Smooth muscle cell (in vitro differentiated cells): ENCODE measurements at regions not wholly inside any gene's neighbourhood (a gene's known extent, or its start where the extent isn't known, plus 50 kb on each side); places are given as distances from the start of the nearest gene placed in this dataset.

Experiments used
- DNase-seq: peaks from one replicate; lab custom pipeline; 2025; ENCODE audit not compliant: unreplicated experiment; lab: John Stamatoyannopoulos, UW
- H2AFZ ChIP-seq: fragments of 200-600 bp; sonication (generic); 2 replicates; pipeline ENCODE4 v1.6.0; 2016; ENCODE audit warnings: antibody characterized with exemption, low read depth, mild to moderate bottlenecking
- H3F3A ChIP-seq: fragments of 200-600 bp; sonication (generic); 2 replicates; pipeline ENCODE4 v1.6.0; 2017; ENCODE audit warnings: antibody characterized with exemption, low read depth
- H3K27ac ChIP-seq: fragments of 200-600 bp; sonication (generic); 2 replicates; pipeline ENCODE4 v1.5.1; 2016; ENCODE audit warnings: low read depth, mild to moderate bottlenecking
- H3K27me3 ChIP-seq: fragments of 200-600 bp; sonication (generic); 2 replicates; pipeline ENCODE4 v1.6.1; 2016; ENCODE audit warnings: low read depth, mild to moderate bottlenecking
- H3K36me3 ChIP-seq: fragments of 200-600 bp; sonication (generic); 2 replicates; pipeline ENCODE4 v1.5.1; 2016; ENCODE audit warnings: low read depth
- H3K4me1 ChIP-seq: fragments of 200-600 bp; sonication (generic); 2 replicates; pipeline ENCODE4 v1.5.1; 2016; ENCODE audit warnings: low read depth
- H3K4me2 ChIP-seq: fragments of 200-600 bp; sonication (generic); 2 replicates; pipeline ENCODE4 v1.6.0; 2016; ENCODE audit warnings: mild to moderate bottlenecking
- H3K4me3 ChIP-seq: fragments of 200-600 bp; sonication (generic); 2 replicates; pipeline ENCODE4 v1.5.1; 2016; ENCODE audit warnings: mild to moderate bottlenecking
- H3K79me2 ChIP-seq: fragments of 200-600 bp; sonication (generic); 2 replicates; pipeline ENCODE4 v1.6.0; 2016; ENCODE audit warnings: low read depth, mild to moderate bottlenecking
- H3K9ac ChIP-seq: fragments of 200-600 bp; sonication (generic); 2 replicates; pipeline ENCODE4 v1.6.0; 2016; ENCODE audit warnings: low read depth
- H3K9me3 ChIP-seq: fragments of 200-600 bp; sonication (generic); replicated peaks from 2 replicates; pipeline ENCODE4 v1.5.1; 2016; ENCODE audit warnings: low read depth
- H4K20me1 ChIP-seq: fragments of 200-600 bp; sonication (generic); 2 replicates; pipeline ENCODE4 v1.6.0; 2016; ENCODE audit warnings: low read depth
- CTCF ChIP-seq: fragments of 200-600 bp; sonication (generic); IDR thresholded peaks from 2 replicates; pipeline ENCODE4 v1.5.1; 2017; ENCODE audit warnings: borderline replicate concordance, mild to moderate bottlenecking, antibody characterized with exemption; ENCODE audit not compliant: insufficient read depth, poor library complexity, severe bottlenecking
- WGBS: methylation state at CpG from one replicate; pipeline ENCODE4 v1.1.7; 2016; ENCODE audit warnings: low lambda C conversion rate; 5-methylcytosine and 5-hydroxymethylcytosine counted together

- Histone ChIP-seq H3K36me3 (no peaks in the 10 kb centered on the region), H3F3A (no peaks in the 10 kb centered on the region), H3K79me2 (no peaks in the 10 kb centered on the region), H3K27ac (no peak overlapping the region), H4K20me1 (no peaks in the 10 kb centered on the region), H3K4me1 (no peaks in the 10 kb centered on the region), H3K9me3 (no peaks in the 10 kb centered on the region), H3K4me3 (no peak overlapping the region), H3K27me3 (peaks cover 15% of the 10 kb centered on the region), H2AFZ (no peak overlapping the region), H3K4me2 (no peak overlapping the region), H3K9ac (no peak overlapping the region)
- WGBS = 90% methylated on average over 13 of the region's 13 CpGs
- TF ChIP-seq CTCF = no peak
- no peak for DNase-seq
Measured at GRCh38 chr13:111640006-111640405, 319.6 kb downstream of the TEX29 start.

- TF ChIP-seq CTCF = no peak
- no peaks in the 10 kb centered on the region for H3K79me2 ChIP-seq
- no peaks in the 10 kb centered on the region for H3K9me3 ChIP-seq
- no peak overlapping the region for H2AFZ ChIP-seq
- H3K4me1 ChIP-seq = no peaks in the 10 kb centered on the region
- 83% methylated on average over 9 of the region's 9 CpGs for WGBS
- no peaks in the 10 kb centered on the region for H3K36me3 ChIP-seq
- no peak overlapping the region for H3K4me2 ChIP-seq
- DNase-seq = no peak
- H4K20me1 ChIP-seq = no peaks in the 10 kb centered on the region
- H3K9ac ChIP-seq = no peak overlapping the region
- no peaks in the 10 kb centered on the region for H3F3A ChIP-seq
- no peak overlapping the region for H3K27ac ChIP-seq
- H3K4me3 ChIP-seq = no peak overlapping the region
- H3K27me3 ChIP-seq = peaks cover 15% of the 10 kb centered on the region
Measured at GRCh38 chr13:111640476-111640875, 320.0 kb downstream of the TEX29 start.

GRCh38 chr13:111642156-111642767 lies 321.8 kb downstream of the TEX29 start:
- WGBS = 84% methylated on average over 12 of the region's 12 CpGs
- no peak for DNase-seq

More at GRCh38 chr13:111642156-111642767, 321.8 kb downstream of the TEX29 start:
- no peaks in the 10 kb centered on the region for H3K9me3 ChIP-seq
- no peaks in the 10 kb centered on the region for H3K4me1 ChIP-seq
- H3K79me2 ChIP-seq = no peaks in the 10 kb centered on the region
- peaks cover 11% of the 10 kb centered on the region for H3K27me3 ChIP-seq
- no peak overlapping the region for H2AFZ ChIP-seq
- no peak overlapping the region for H3K27ac ChIP-seq
- no peak overlapping the region for H3K4me2 ChIP-seq
- no peak overlapping the region for H3K4me3 ChIP-seq
- H3K9ac ChIP-seq = no peak overlapping the region
- no peak for TF ChIP-seq CTCF
- H3F3A ChIP-seq = no peaks in the 10 kb centered on the region
- no peaks in the 10 kb centered on the region for H3K36me3 ChIP-seq
- H4K20me1 ChIP-seq = no peaks in the 10 kb centered on the region
